ENCODE measurements at regions not wholly inside any gene's neighbourhood (a gene's known extent, or its start where the extent isn't known, plus 50 kb on each side); places are given as distances from the start of the nearest gene placed in this dataset.

GRCh38 chr1:199073166-199073565 lies 434.3 kb downstream of the PTPRC start:
- Histone ChIP-seq H3K27me3 (replicated peaks; ENCODE audit: control insufficient read depth, insufficient read depth, low read length) (no peaks in the 10 kb centered on the region), H3K4me3 (replicated peaks; ENCODE audit: low read depth, low read length) (no peak overlapping the region), H3K36me3 (ENCODE audit: control insufficient read depth, insufficient read depth, low read length) (no peaks in the 10 kb centered on the region)
- TF ChIP-seq CTCF (IDR thresholded peaks at IDR 0.05; ENCODE audit: insufficient read depth, low read length, poor library complexity, severe bottlenecking), result no peak
- no peak for DNase-seq (ENCODE audit: extremely low read depth, insufficient read length)

GRCh38 chr1:199075792-199076191 lies 437.0 kb downstream of the PTPRC start:
- no peak overlapping the region for H3K4me3 ChIP-seq (replicated peaks; ENCODE audit: low read depth, low read length)
- no peak for DNase-seq (ENCODE audit: extremely low read depth, insufficient read length)
- TF ChIP-seq CTCF (IDR thresholded peaks at IDR 0.05; ENCODE audit: insufficient read depth, low read length, poor library complexity, severe bottlenecking), result no peak
- no peaks in the 10 kb centered on the region for H3K27me3 ChIP-seq (replicated peaks; ENCODE audit: control insufficient read depth, insufficient read depth, low read length)
- H3K36me3 ChIP-seq (ENCODE audit: control insufficient read depth, insufficient read depth, low read length), result no peaks in the 10 kb centered on the region

GRCh38 chr1:199079994-199080393 lies 441.2 kb downstream of the PTPRC start:
- DNase-seq (ENCODE audit: extremely low read depth, insufficient read length), result no peak
- no peaks in the 10 kb centered on the region for H3K27me3 ChIP-seq (replicated peaks; ENCODE audit: control insufficient read depth, insufficient read depth, low read length)
- H3K4me3 ChIP-seq (replicated peaks; ENCODE audit: low read depth, low read length), result no peak overlapping the region
- no peaks in the 10 kb centered on the region for H3K36me3 ChIP-seq (ENCODE audit: control insufficient read depth, insufficient read depth, low read length)
- no peak for TF ChIP-seq CTCF (IDR thresholded peaks at IDR 0.05; ENCODE audit: insufficient read depth, low read length, poor library complexity, severe bottlenecking)

GRCh38 chr1:199081739-199082138 lies 442.9 kb downstream of the PTPRC start:
- TF ChIP-seq CTCF (IDR thresholded peaks at IDR 0.05; ENCODE audit: insufficient read depth, low read length, poor library complexity, severe bottlenecking), result no peak
- peak; percentile 58 for DNase-seq (ENCODE audit: extremely low read depth, insufficient read length)
- no peaks in the 10 kb centered on the region for H3K36me3 ChIP-seq (ENCODE audit: control insufficient read depth, insufficient read depth, low read length)
- H3K27me3 ChIP-seq (replicated peaks; ENCODE audit: control insufficient read depth, insufficient read depth, low read length), result no peaks in the 10 kb centered on the region
- no peak overlapping the region for H3K4me3 ChIP-seq (replicated peaks; ENCODE audit: low read depth, low read length)

GRCh38 chr1:199082778-199083389 lies 444.0 kb downstream of the PTPRC start:
- H3K36me3 ChIP-seq (ENCODE audit: control insufficient read depth, insufficient read depth, low read length), result no peaks in the 10 kb centered on the region
- no peak overlapping the region for H3K4me3 ChIP-seq (replicated peaks; ENCODE audit: low read depth, low read length)
- DNase-seq (ENCODE audit: extremely low read depth, insufficient read length), result no peak
- H3K27me3 ChIP-seq (replicated peaks; ENCODE audit: control insufficient read depth, insufficient read depth, low read length), result no peaks in the 10 kb centered on the region
- no peak for TF ChIP-seq CTCF (IDR thresholded peaks at IDR 0.05; ENCODE audit: insufficient read depth, low read length, poor library complexity, severe bottlenecking)

- no peak for TF ChIP-seq CTCF (IDR thresholded peaks at IDR 0.05; ENCODE audit: insufficient read depth, low read length, poor library complexity, severe bottlenecking)
- no peak overlapping the region for H3K4me3 ChIP-seq (replicated peaks; ENCODE audit: low read depth, low read length)
- no peak for DNase-seq (ENCODE audit: extremely low read depth, insufficient read length)
- H3K27me3 ChIP-seq (replicated peaks; ENCODE audit: control insufficient read depth, insufficient read depth, low read length), result no peaks in the 10 kb centered on the region
- no peaks in the 10 kb centered on the region for H3K36me3 ChIP-seq (ENCODE audit: control insufficient read depth, insufficient read depth, low read length)
Measured at GRCh38 chr1:199083680-199084079, 444.8 kb downstream of the PTPRC start.

Measured in GM06990 (cell line).